ENCODE measurements at regions not wholly inside any gene's neighbourhood (a gene's known extent, or its start where the extent isn't known, plus 50 kb on each side); places are given as distances from the start of the nearest gene placed in this dataset.

GRCh38 chr16:73529303-73530012, 481.5 kb upstream of the ZFHX3 start:
- no peak for TF ChIP-seq SIN3A (conservative IDR thresholded peaks at IDR 0.05 in 1 of 2, IDR thresholded peaks at IDR 0.05 in 1 of 2; ENCODE audit: low read depth in 1 of 2, low read length in 2 of 2)
- TF ChIP-seq POLR2A (IDR thresholded peaks at IDR 0.05; ENCODE audit: control extremely low read depth in 1 of 2, low read depth in 2 of 2, low read length in 2 of 2), result no peak
- TF ChIP-seq SAP30 (IDR thresholded peaks at IDR 0.05; ENCODE audit: insufficient read depth, insufficient replicate concordance, low read length), result no peak
- no peak for TF ChIP-seq KDM1A (IDR thresholded peaks at IDR 0.05; ENCODE audit: borderline replicate concordance, low read length)
- no peak for TF ChIP-seq YY1 (IDR thresholded peaks at IDR 0.05; ENCODE audit: low read depth, low read length)
- TF ChIP-seq ZNF274 (IDR thresholded peaks at IDR 0.05; ENCODE audit: borderline replicate concordance, extremely low read depth, low read length), result no peak
- no peak for TF ChIP-seq EZH2 (IDR thresholded peaks at IDR 0.05; ENCODE audit: low read depth, low read length, severe bottlenecking)
- TF ChIP-seq HDAC2 (IDR thresholded peaks at IDR 0.05; ENCODE audit: borderline replicate concordance in 1 of 2, low read depth in 2 of 2, low read length in 2 of 2), result no peak
- no peak for TF ChIP-seq CTCF (IDR thresholded peaks at IDR 0.05; ENCODE audit: control extremely low read depth in 1 of 3, insufficient read depth in 1 of 3, low read depth in 1 of 3, low read length in 3 of 3)

All from H1 (cell line).